Cardiac muscle cell (in vitro differentiated cells and primary cell): ENCODE measurements at regions not wholly inside any gene's neighbourhood (a gene's known extent, or its start where the extent isn't known, plus 50 kb on each side); places are given as distances from the start of the nearest gene placed in this dataset.

Experiments
- DNase-seq, 2 donors: peaks; one replicate each; pipeline versions ENCODE4 v3.0.0 to v3.0.0-alpha.2; 2010 to 2017; ENCODE audit warnings: low read depth in 1 of 2, low spot score in 1 of 2
- H3K27ac ChIP-seq: fragments of 200-600 bp; sonication (generic); 2 replicates; pipeline ENCODE4 v1.5.1; 2016
- H3K27me3 ChIP-seq: fragments of 200-600 bp; sonication (generic); 2 replicates; pipeline ENCODE4 v1.6.0; 2016; ENCODE audit warnings: control low read depth
- H3K36me3 ChIP-seq: fragments of 200-600 bp; sonication (generic); 2 replicates; pipeline ENCODE4 v1.5.1; 2016; ENCODE audit warnings: control low read depth
- H3K4me1 ChIP-seq: fragments of 200-600 bp; sonication (generic); 2 replicates; pipeline ENCODE4 v1.8.1; 2017; ENCODE audit warnings: low read depth, mild to moderate bottlenecking, mixed run types
- H3K4me3 ChIP-seq: fragments of 200-600 bp; sonication (generic); 2 replicates; pipeline ENCODE4 v1.5.1; 2016; ENCODE audit warnings: mild to moderate bottlenecking
- H3K9me3 ChIP-seq: fragments of 200-600 bp; sonication (generic); 2 replicates; pipeline ENCODE4 v1.5.1; 2017; ENCODE audit warnings: low read depth, mild to moderate bottlenecking, control low read depth
- CTCF ChIP-seq: IDR thresholded peaks from 2 replicates; pipeline ENCODE4 v1.5.1; 2012; ENCODE audit warnings: low read depth, mild to moderate bottlenecking, low read length

DNA sequence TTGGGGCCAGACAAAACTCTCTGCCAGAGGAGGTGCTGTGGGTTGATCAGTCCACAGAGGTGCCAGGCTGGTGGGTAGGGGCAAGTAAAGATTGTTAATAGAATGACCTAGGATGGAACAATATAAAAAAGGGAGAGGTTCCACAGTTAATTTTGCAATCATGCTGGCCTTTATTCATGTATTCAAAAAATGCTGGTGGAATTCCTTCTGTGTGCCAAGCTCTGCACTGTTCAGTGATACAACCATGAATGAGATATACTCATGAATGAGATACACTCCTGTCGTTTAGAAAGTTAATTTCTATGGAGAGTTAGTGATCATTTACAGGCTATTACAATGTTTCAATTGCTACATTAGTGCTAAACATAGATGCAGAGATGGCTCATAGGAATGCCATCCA is 252.6 kb upstream of the RMST start:
- no peak for TF ChIP-seq CTCF
- Histone ChIP-seq H3K27ac (no peak overlapping the region), H3K4me3 (no peak overlapping the region), H3K36me3 (no peaks in the 10 kb centered on the region), H3K9me3 (no peaks in the 10 kb centered on the region), H3K4me1 (no peaks in the 10 kb centered on the region), H3K27me3 (no peaks in the 10 kb centered on the region)
- no peak for DNase-seq

- DNase-seq: no peak
- Histone ChIP-seq H3K4me3 (no peak overlapping the region), H3K4me1 (no peaks in the 10 kb centered on the region), H3K9me3 (no peaks in the 10 kb centered on the region), H3K27ac (no peak overlapping the region), H3K27me3 (no peaks in the 10 kb centered on the region), H3K36me3 (no peaks in the 10 kb centered on the region)
- no peak for TF ChIP-seq CTCF
Measured at GRCh38 chr12:97211416-97211930, 251.1 kb upstream of the RMST start.

DNA sequence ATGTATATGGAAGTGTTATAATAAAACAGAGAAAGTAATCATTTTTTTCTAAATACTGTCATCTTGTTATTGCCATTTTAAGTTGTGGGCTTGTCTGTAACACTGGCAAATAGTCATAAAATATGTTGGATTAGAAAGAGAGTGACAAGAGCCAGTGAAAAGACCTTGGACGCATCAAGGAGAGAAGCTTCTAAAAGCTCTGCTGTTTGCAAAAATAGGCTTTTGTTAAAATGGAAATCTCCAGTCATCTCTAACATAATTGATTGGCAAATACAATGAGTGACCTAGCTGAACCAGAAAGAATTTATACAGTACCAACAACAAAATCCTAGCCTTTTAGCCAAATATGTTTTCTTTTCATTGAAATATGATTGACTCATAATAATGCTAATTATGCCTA is 245.8 kb upstream of the RMST start:
- Histone ChIP-seq H3K27me3 (no peaks in the 10 kb centered on the region), H3K36me3 (no peaks in the 10 kb centered on the region), H3K4me3 (no peak overlapping the region), H3K4me1 (no peaks in the 10 kb centered on the region), H3K27ac (no peak overlapping the region), H3K9me3 (no peaks in the 10 kb centered on the region)
- DNase-seq: no peak
- no peak for TF ChIP-seq CTCF

- Histone ChIP-seq H3K4me3 (no peak overlapping the region), H3K9me3 (no peaks in the 10 kb centered on the region), H3K27me3 (no peaks in the 10 kb centered on the region), H3K36me3 (no peaks in the 10 kb centered on the region), H3K4me1 (no peaks in the 10 kb centered on the region), H3K27ac (no peak overlapping the region)
- DNase-seq: no peak
- no peak for TF ChIP-seq CTCF
Measured at GRCh38 chr12:97222391-97222790, 240.2 kb upstream of the RMST start.

DNA sequence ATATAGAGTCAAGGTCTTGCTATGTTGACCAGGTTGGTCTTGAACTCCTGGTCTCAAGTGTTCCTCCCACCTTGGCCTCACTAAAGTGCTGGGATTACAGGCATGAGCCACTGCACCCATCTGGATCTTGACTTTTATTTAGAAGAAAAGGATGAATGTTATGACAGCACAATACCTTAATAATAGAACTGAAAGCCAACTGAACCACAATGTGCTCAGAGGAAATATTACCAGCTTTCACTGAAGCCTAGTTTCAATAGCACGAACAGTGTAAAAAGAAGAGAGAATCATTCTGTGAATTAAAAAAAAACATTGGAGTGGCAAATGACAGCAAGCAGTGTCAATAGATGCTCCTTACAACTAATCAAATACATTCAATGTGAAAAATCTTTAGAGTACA is 239.2 kb upstream of the RMST start:
- no peak overlapping the region for H3K27ac ChIP-seq
- TF ChIP-seq CTCF: no peak
- no peaks in the 10 kb centered on the region for H3K27me3 ChIP-seq
- H3K9me3 ChIP-seq: no peaks in the 10 kb centered on the region
- no peaks in the 10 kb centered on the region for H3K36me3 ChIP-seq
- H3K4me1 ChIP-seq: no peaks in the 10 kb centered on the region
- no peak for DNase-seq
- H3K4me3 ChIP-seq: no peak overlapping the region

- no peak overlapping the region for H3K27ac ChIP-seq
- no peaks in the 10 kb centered on the region for H3K4me1 ChIP-seq
- no peak for DNase-seq
- no peaks in the 10 kb centered on the region for H3K36me3 ChIP-seq
- H3K4me3 ChIP-seq: no peak overlapping the region
- H3K9me3 ChIP-seq: no peaks in the 10 kb centered on the region
- no peaks in the 10 kb centered on the region for H3K27me3 ChIP-seq
- TF ChIP-seq CTCF: no peak
Measured at GRCh38 chr12:97229004-97229403, 233.6 kb upstream of the RMST start.
